Ovary (tissue), 7 donors: ENCODE measurements at regions not wholly inside any gene's neighbourhood (a gene's known extent, or its start where the extent isn't known, plus 50 kb on each side); places are given as distances from the start of the nearest gene placed in this dataset.
"Not testable (repeated sequence)": the region's sequence is repeated elsewhere in the genome, so short reads cannot be mapped to it uniquely, and the experiment has no call there.

ENCODE experiments used
- DNase-seq, 5 donors: peaks; one replicate each; pipeline ENCODE4 v3.0.0-alpha.2; 2019 to 2020
- H3K27ac ChIP-seq, 2 donors: fragments of 200-600 bp; one replicate each; pipeline versions ENCODE4 v1.5.1 to v1.8.0; 2019 to 2022
- H3K27me3 ChIP-seq: fragments of 200-600 bp; one replicate; pipeline ENCODE4 v1.8.0; 2022
- H3K36me3 ChIP-seq: fragments of 200-600 bp; sonication (generic); one replicate; pipeline ENCODE4 v1.5.1; 2019
- H3K4me1 ChIP-seq: one replicate; pipeline ENCODE4 v1.8.1; 2013; ENCODE audit warnings: mild to moderate bottlenecking, moderate library complexity; ENCODE audit not compliant: insufficient read depth
- H3K4me3 ChIP-seq: fragments of 200-600 bp; sonication (generic); one replicate; pipeline ENCODE4 v1.5.1; 2017
- H3K9me3 ChIP-seq, 2 donors: fragments of 200-600 bp in 1 of 2; sonication (generic) in 1 of 2; one replicate each; pipeline versions ENCODE4 v1.5.1 to v1.8.1; 2013 to 2019; ENCODE audit warnings: mild to moderate bottlenecking in 1 of 2, moderate library complexity in 1 of 2
- EP300 ChIP-seq: sonication (generic); formaldehyde crosslinking; IDR thresholded peaks from one replicate; pipeline ENCODE4 v1.6.1; 2017; ENCODE audit warnings: antibody characterized with exemption
- POLR2A ChIP-seq: fragments of 450-650 bp; IDR thresholded peaks from one replicate; pipeline ENCODE4 v1.6.1; 2017; ENCODE audit warnings: antibody characterized with exemption, mild to moderate bottlenecking, moderate library complexity
- WGBS, 3 donors: extraction: QIAGEN DNeasy Blood & Tissue Kit in 1 of 3; methylation state at CpG; one replicate each; pipeline versions ENCODE4 v1.1.5 to v1.1.7; 2013 to 2017; 5-methylcytosine and 5-hydroxymethylcytosine counted together
- intact Hi-C, 4 donors: fragments of 100-400 bp; cut with DNase I; formaldehyde crosslinking; loops; one replicate each; pipeline versions ENCODE4 v1.11.0 to v1.15.1; 2022 to 2023
- TF ChIP-seq, protein P1 (sequence below), 3 donors: fragments of 450-650 bp in 2 of 3; fragments of 200-600 bp in 1 of 3; IDR thresholded peaks; one replicate each; pipeline versions ENCODE4 v1.5.1 to v1.8.0; 2016 to 2022; ENCODE audit warnings: antibody characterized with exemption in 3 of 3, mild to moderate bottlenecking in 1 of 3
- donor health status: DM: no; HTN: no; CAD: no; lungs with moderate emphysema.
- donor health status: DM: no; HTN: no; CAD: no.
- donor health status: Bipolar disorder and iron deficiency.
- donor health status: DM: no; HTN: no; CAD: no.
- donor health status: DM: yes; HTN: yes; CAD: no.

- no peak for DNase-seq
- WGBS, 3 donors: 58 to 63% (median 62%) methylated on average over 5 of the region's 5 CpGs
These were observed 286.8 kb upstream of the PLD5 start for GRCh38 chr1:242811092-242811840.

GRCh38 chr1:242806324-242806723 is 281.8 kb upstream of the PLD5 start:
- 46 to 51% (median 50%) methylated on average over 2 of the region's 2 CpGs for WGBS, 3 donors
- intact Hi-C loops: no loop called here
- Histone ChIP-seq H3K36me3 (no peaks in the 10 kb centered on the region), H3K4me1 (no peaks in the 10 kb centered on the region), H3K27me3 (no peaks in the 10 kb centered on the region), H3K27ac (no peak overlapping the region), H3K9me3 (no peaks in the 10 kb centered on the region), H3K4me3 (no peak overlapping the region)
- DNase-seq: no peak
- TF ChIP-seq POLR2A (no peak), EP300 (no peak)
- TF ChIP-seq, protein P1, sequence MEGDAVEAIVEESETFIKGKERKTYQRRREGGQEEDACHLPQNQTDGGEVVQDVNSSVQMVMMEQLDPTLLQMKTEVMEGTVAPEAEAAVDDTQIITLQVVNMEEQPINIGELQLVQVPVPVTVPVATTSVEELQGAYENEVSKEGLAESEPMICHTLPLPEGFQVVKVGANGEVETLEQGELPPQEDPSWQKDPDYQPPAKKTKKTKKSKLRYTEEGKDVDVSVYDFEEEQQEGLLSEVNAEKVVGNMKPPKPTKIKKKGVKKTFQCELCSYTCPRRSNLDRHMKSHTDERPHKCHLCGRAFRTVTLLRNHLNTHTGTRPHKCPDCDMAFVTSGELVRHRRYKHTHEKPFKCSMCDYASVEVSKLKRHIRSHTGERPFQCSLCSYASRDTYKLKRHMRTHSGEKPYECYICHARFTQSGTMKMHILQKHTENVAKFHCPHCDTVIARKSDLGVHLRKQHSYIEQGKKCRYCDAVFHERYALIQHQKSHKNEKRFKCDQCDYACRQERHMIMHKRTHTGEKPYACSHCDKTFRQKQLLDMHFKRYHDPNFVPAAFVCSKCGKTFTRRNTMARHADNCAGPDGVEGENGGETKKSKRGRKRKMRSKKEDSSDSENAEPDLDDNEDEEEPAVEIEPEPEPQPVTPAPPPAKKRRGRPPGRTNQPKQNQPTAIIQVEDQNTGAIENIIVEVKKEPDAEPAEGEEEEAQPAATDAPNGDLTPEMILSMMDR (IDR thresholded peaks at IDR 0.05): no peak

More at GRCh38 chr1:242811092-242811840, 286.8 kb upstream of the PLD5 start:
- TF ChIP-seq, protein P1 (IDR thresholded peaks at IDR 0.05): no peak
- TF ChIP-seq EP300 (no peak), POLR2A (no peak)
- Histone ChIP-seq H3K9me3 (no peaks in the 10 kb centered on the region), H3K4me3 (no peak overlapping the region), H3K27ac (no peak overlapping the region), H3K36me3 (no peaks in the 10 kb centered on the region), H3K27me3 (no peaks in the 10 kb centered on the region), H3K4me1 (no peaks in the 10 kb centered on the region)
- intact Hi-C loops: no loop called here

GRCh38 chr1:242805360-242805759 is 280.9 kb upstream of the PLD5 start:
- 15 to 50% (median 22%) methylated on average over 1 of the region's 1 CpG for WGBS, 3 donors
- DNase-seq, H3K27me3 ChIP-seq, H3K4me3 ChIP-seq, H3K9me3 ChIP-seq, H3K4me1 ChIP-seq, H3K27ac ChIP-seq, H3K36me3 ChIP-seq, intact Hi-C loops: not testable (repeated sequence)

- intact Hi-C loops: no loop called here
- no peak overlapping the region for H3K4me3 ChIP-seq
- H3K27ac ChIP-seq: no peak overlapping the region
- H3K36me3 ChIP-seq: no peaks in the 10 kb centered on the region
- H3K27me3 ChIP-seq: no peaks in the 10 kb centered on the region
- no peaks in the 10 kb centered on the region for H3K9me3 ChIP-seq
- H3K4me1 ChIP-seq: no peaks in the 10 kb centered on the region
- 86 to 91% (median 88%) methylated on average over 5 of the region's 5 CpGs for WGBS, 3 donors
- no peak for DNase-seq
- TF ChIP-seq POLR2A: no peak
- TF ChIP-seq, protein P1 (IDR thresholded peaks at IDR 0.05): no peak
- TF ChIP-seq EP300: no peak
These were observed 278.5 kb upstream of the PLD5 start for GRCh38 chr1:242802973-242803372.

GRCh38 chr1:242800521-242800920 is 276.0 kb upstream of the PLD5 start:
- no peak overlapping the region for H3K27ac ChIP-seq
- no peaks in the 10 kb centered on the region for H3K27me3 ChIP-seq
- H3K4me3 ChIP-seq: no peak overlapping the region
- no peaks in the 10 kb centered on the region for H3K4me1 ChIP-seq
- H3K9me3 ChIP-seq: no peaks in the 10 kb centered on the region
- DNase-seq: no peak
- WGBS, 3 donors: 18 to 23% (median 20%) methylated on average over 2 of the region's 2 CpGs
- intact Hi-C loops: no loop called here
- H3K36me3 ChIP-seq: no peaks in the 10 kb centered on the region
- TF ChIP-seq EP300 (no peak), POLR2A (no peak)
- TF ChIP-seq, protein P1 (IDR thresholded peaks at IDR 0.05): no peak
